22Rv1 (cell line): ENCODE measurements at regions not wholly inside any gene's neighbourhood (a gene's known extent, or its start where the extent isn't known, plus 50 kb on each side); places are given as distances from the start of the nearest gene placed in this dataset.

Source experiments
- ZFX ChIP-seq: fragments of 450-650 bp; IDR thresholded peaks from 2 replicates; pipeline ENCODE4 v1.6.1; 2017; ENCODE audit warnings: antibody characterized with exemption, borderline replicate concordance
- TF ChIP-seq, protein P1 (sequence below): fragments of 450-650 bp; IDR thresholded peaks from 2 replicates; pipeline ENCODE4 v1.5.1; 2017; ENCODE audit warnings: mild to moderate bottlenecking

DNA sequence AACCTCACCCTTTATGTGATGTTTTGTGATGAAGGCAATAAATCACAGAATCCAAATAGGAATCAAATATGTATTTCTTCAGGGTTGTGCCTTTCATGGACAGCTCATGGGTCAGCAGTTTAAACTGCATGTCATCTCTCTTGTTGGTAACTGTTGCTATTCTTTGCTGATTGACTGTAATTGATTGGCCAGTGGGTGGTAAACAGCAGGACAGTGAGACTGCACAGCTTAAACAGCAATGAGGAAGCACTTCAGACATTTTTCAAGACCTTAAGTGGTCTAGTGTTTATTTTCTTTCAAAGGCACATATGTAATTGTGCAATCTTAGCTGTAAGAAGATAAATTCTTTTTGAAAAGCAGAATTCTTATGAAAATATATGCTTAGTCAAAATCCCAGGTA lies 260.5 kb downstream of the COX7C start:
- TF ChIP-seq, protein P1, sequence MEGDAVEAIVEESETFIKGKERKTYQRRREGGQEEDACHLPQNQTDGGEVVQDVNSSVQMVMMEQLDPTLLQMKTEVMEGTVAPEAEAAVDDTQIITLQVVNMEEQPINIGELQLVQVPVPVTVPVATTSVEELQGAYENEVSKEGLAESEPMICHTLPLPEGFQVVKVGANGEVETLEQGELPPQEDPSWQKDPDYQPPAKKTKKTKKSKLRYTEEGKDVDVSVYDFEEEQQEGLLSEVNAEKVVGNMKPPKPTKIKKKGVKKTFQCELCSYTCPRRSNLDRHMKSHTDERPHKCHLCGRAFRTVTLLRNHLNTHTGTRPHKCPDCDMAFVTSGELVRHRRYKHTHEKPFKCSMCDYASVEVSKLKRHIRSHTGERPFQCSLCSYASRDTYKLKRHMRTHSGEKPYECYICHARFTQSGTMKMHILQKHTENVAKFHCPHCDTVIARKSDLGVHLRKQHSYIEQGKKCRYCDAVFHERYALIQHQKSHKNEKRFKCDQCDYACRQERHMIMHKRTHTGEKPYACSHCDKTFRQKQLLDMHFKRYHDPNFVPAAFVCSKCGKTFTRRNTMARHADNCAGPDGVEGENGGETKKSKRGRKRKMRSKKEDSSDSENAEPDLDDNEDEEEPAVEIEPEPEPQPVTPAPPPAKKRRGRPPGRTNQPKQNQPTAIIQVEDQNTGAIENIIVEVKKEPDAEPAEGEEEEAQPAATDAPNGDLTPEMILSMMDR, result no peak
- no peak for TF ChIP-seq ZFX
